Neural crest cell (in vitro differentiated cells): ENCODE measurements at regions not wholly inside any gene's neighbourhood (a gene's known extent, or its start where the extent isn't known, plus 50 kb on each side); places are given as distances from the start of the nearest gene placed in this dataset.

ENCODE experiments used
- DNase-seq: peaks from one replicate; pipeline ENCODE4 v3.0.0; 2021; ENCODE audit warnings: low read depth, mixed read lengths, low spot score
- H3K27ac Mint-ChIP-seq: one replicate; pipeline ENCODE4 v1.8.0; 2021; ENCODE audit warnings: mild to moderate bottlenecking, mixed read lengths; ENCODE audit not compliant: unreplicated experiment
- H3K27me3 Mint-ChIP-seq: 2 replicates; pipeline ENCODE4 v1.8.0; 2021; ENCODE audit warnings: low read depth, mild to moderate bottlenecking, mixed read lengths
- H3K36me3 Mint-ChIP-seq: 2 replicates; pipeline ENCODE4 v1.8.0; 2021; ENCODE audit warnings: low read depth, mild to moderate bottlenecking, mixed read lengths
- H3K4me1 Mint-ChIP-seq: 2 replicates; pipeline ENCODE4 v1.8.0; 2021; ENCODE audit warnings: mixed read lengths
- H3K4me3 Mint-ChIP-seq: one replicate; pipeline ENCODE4 v1.8.0; 2021; ENCODE audit warnings: mild to moderate bottlenecking, mixed read lengths
- H3K9me3 Mint-ChIP-seq: 2 replicates; pipeline ENCODE4 v1.8.0; 2021; ENCODE audit warnings: mixed read lengths
- CTCF ChIP-seq: fragments of 200-600 bp; sonication (generic); conservative IDR thresholded peaks from 2 replicates; pipeline ENCODE4 v1.5.0; 2021; ENCODE audit warnings: antibody characterized with exemption, mild to moderate bottlenecking

- no peak for DNase-seq
- Mint-ChIP-seq H3K9me3 (no peaks in the 10 kb centered on the region), H3K4me1 (no peaks in the 10 kb centered on the region), H3K36me3 (no peaks in the 10 kb centered on the region), H3K27ac (no peak overlapping the region), H3K4me3 (no peak overlapping the region), H3K27me3 (no peaks in the 10 kb centered on the region)
- peak; percentile 32 for TF ChIP-seq CTCF
Measured at GRCh38 chr9:2991292-2991691, 147.4 kb upstream of the PUM3 start.

- H3K27me3 Mint-ChIP-seq = no peaks in the 10 kb centered on the region
- no peak overlapping the region for H3K27ac Mint-ChIP-seq
- H3K36me3 Mint-ChIP-seq = no peaks in the 10 kb centered on the region
- H3K4me1 Mint-ChIP-seq = no peaks in the 10 kb centered on the region
- no peak overlapping the region for H3K4me3 Mint-ChIP-seq
- TF ChIP-seq CTCF = no peak
- DNase-seq = no peak
- H3K9me3 Mint-ChIP-seq = peaks cover 2% of the 10 kb centered on the region
Measured at GRCh38 chr9:2987679-2988078, 143.8 kb upstream of the PUM3 start.

GRCh38 chr9:2985343-2985742, 141.4 kb upstream of the PUM3 start:
- peaks cover 2% of the 10 kb centered on the region for H3K9me3 Mint-ChIP-seq
- no peaks in the 10 kb centered on the region for H3K27me3 Mint-ChIP-seq
- no peak overlapping the region for H3K27ac Mint-ChIP-seq
- H3K36me3 Mint-ChIP-seq = no peaks in the 10 kb centered on the region
- no peaks in the 10 kb centered on the region for H3K4me1 Mint-ChIP-seq
- TF ChIP-seq CTCF = no peak
- DNase-seq = no peak
- no peak overlapping the region for H3K4me3 Mint-ChIP-seq

- Mint-ChIP-seq H3K4me1 (no peaks in the 10 kb centered on the region), H3K36me3 (no peaks in the 10 kb centered on the region), H3K27me3 (no peaks in the 10 kb centered on the region), H3K4me3 (no peak overlapping the region), H3K27ac (no peak overlapping the region), H3K9me3 (peaks cover 2% of the 10 kb centered on the region)
- no peak for TF ChIP-seq CTCF
- DNase-seq = no peak
Measured at GRCh38 chr9:2984491-2984890, 140.6 kb upstream of the PUM3 start.

GRCh38 chr9:2979957-2980610, 136.2 kb upstream of the PUM3 start:
- Mint-ChIP-seq H3K27me3 (no peaks in the 10 kb centered on the region), H3K27ac (no peak overlapping the region), H3K36me3 (no peaks in the 10 kb centered on the region), H3K4me1 (peaks cover 3% of the 10 kb centered on the region), H3K4me3 (no peak overlapping the region), H3K9me3 (no peaks in the 10 kb centered on the region)
- TF ChIP-seq CTCF = no peak
- DNase-seq = no peak
